Smooth muscle cell (in vitro differentiated cells): ENCODE measurements at regions not wholly inside any gene's neighbourhood (a gene's known extent, or its start where the extent isn't known, plus 50 kb on each side); places are given as distances from the start of the nearest gene placed in this dataset.

Source experiments
- DNase-seq: peaks from one replicate; lab custom pipeline; 2025; ENCODE audit not compliant: unreplicated experiment; lab: John Stamatoyannopoulos, UW
- H2AFZ ChIP-seq: fragments of 200-600 bp; sonication (generic); 2 replicates; pipeline ENCODE4 v1.6.0; 2016; ENCODE audit warnings: antibody characterized with exemption, low read depth, mild to moderate bottlenecking
- H3F3A ChIP-seq: fragments of 200-600 bp; sonication (generic); 2 replicates; pipeline ENCODE4 v1.6.0; 2017; ENCODE audit warnings: antibody characterized with exemption, low read depth
- H3K27ac ChIP-seq: fragments of 200-600 bp; sonication (generic); 2 replicates; pipeline ENCODE4 v1.5.1; 2016; ENCODE audit warnings: low read depth, mild to moderate bottlenecking
- H3K27me3 ChIP-seq: fragments of 200-600 bp; sonication (generic); 2 replicates; pipeline ENCODE4 v1.6.1; 2016; ENCODE audit warnings: low read depth, mild to moderate bottlenecking
- H3K36me3 ChIP-seq: fragments of 200-600 bp; sonication (generic); 2 replicates; pipeline ENCODE4 v1.5.1; 2016; ENCODE audit warnings: low read depth
- H3K4me1 ChIP-seq: fragments of 200-600 bp; sonication (generic); 2 replicates; pipeline ENCODE4 v1.5.1; 2016; ENCODE audit warnings: low read depth
- H3K4me2 ChIP-seq: fragments of 200-600 bp; sonication (generic); 2 replicates; pipeline ENCODE4 v1.6.0; 2016; ENCODE audit warnings: mild to moderate bottlenecking
- H3K4me3 ChIP-seq: fragments of 200-600 bp; sonication (generic); 2 replicates; pipeline ENCODE4 v1.5.1; 2016; ENCODE audit warnings: mild to moderate bottlenecking
- H3K79me2 ChIP-seq: fragments of 200-600 bp; sonication (generic); 2 replicates; pipeline ENCODE4 v1.6.0; 2016; ENCODE audit warnings: low read depth, mild to moderate bottlenecking
- H3K9ac ChIP-seq: fragments of 200-600 bp; sonication (generic); 2 replicates; pipeline ENCODE4 v1.6.0; 2016; ENCODE audit warnings: low read depth
- H3K9me3 ChIP-seq: fragments of 200-600 bp; sonication (generic); replicated peaks from 2 replicates; pipeline ENCODE4 v1.5.1; 2016; ENCODE audit warnings: low read depth
- H4K20me1 ChIP-seq: fragments of 200-600 bp; sonication (generic); 2 replicates; pipeline ENCODE4 v1.6.0; 2016; ENCODE audit warnings: low read depth
- CTCF ChIP-seq: fragments of 200-600 bp; sonication (generic); IDR thresholded peaks from 2 replicates; pipeline ENCODE4 v1.5.1; 2017; ENCODE audit warnings: borderline replicate concordance, mild to moderate bottlenecking, antibody characterized with exemption; ENCODE audit not compliant: insufficient read depth, poor library complexity, severe bottlenecking
- WGBS: methylation state at CpG from one replicate; pipeline ENCODE4 v1.1.7; 2016; ENCODE audit warnings: low lambda C conversion rate; 5-methylcytosine and 5-hydroxymethylcytosine counted together

GRCh38 chr2:62559582-62559981, 53.6 kb upstream of the TMEM17 start:
- Histone ChIP-seq H3K4me2 (no peak overlapping the region), H3K9ac (no peak overlapping the region), H3K36me3 (no peaks in the 10 kb centered on the region), H3K27me3 (no peaks in the 10 kb centered on the region), H2AFZ (no peak overlapping the region), H3K4me1 (no peaks in the 10 kb centered on the region), H3K79me2 (no peaks in the 10 kb centered on the region), H3K4me3 (no peak overlapping the region), H3F3A (no peaks in the 10 kb centered on the region), H4K20me1 (no peaks in the 10 kb centered on the region), H3K27ac (no peak overlapping the region), H3K9me3 (no peaks in the 10 kb centered on the region)
- no peak for TF ChIP-seq CTCF
- WGBS, result 78% methylated on average over 2 of the region's 2 CpGs
- DNase-seq, result no peak

GRCh38 chr2:62558743-62559142, 52.7 kb upstream of the TMEM17 start:
- DNase-seq, result no peak
- H3K9me3 ChIP-seq, result no peaks in the 10 kb centered on the region
- H3K27ac ChIP-seq, result no peak overlapping the region
- H3K79me2 ChIP-seq, result no peaks in the 10 kb centered on the region
- no peak for TF ChIP-seq CTCF
- 91% methylated on average over 1 of the region's 1 CpG for WGBS
- no peaks in the 10 kb centered on the region for H3K36me3 ChIP-seq
- H3K4me3 ChIP-seq, result no peak overlapping the region
- H3K9ac ChIP-seq, result no peak overlapping the region
- no peaks in the 10 kb centered on the region for H4K20me1 ChIP-seq
- no peak overlapping the region for H2AFZ ChIP-seq
- H3K4me2 ChIP-seq, result no peak overlapping the region
- H3K27me3 ChIP-seq, result no peaks in the 10 kb centered on the region
- H3F3A ChIP-seq, result no peaks in the 10 kb centered on the region
- H3K4me1 ChIP-seq, result no peaks in the 10 kb centered on the region

- WGBS, result 79% methylated on average over 3 of the region's 3 CpGs
- Histone ChIP-seq H3K4me1 (no peaks in the 10 kb centered on the region), H2AFZ (no peak overlapping the region), H3K4me2 (no peak overlapping the region), H3K27me3 (no peaks in the 10 kb centered on the region), H3F3A (no peaks in the 10 kb centered on the region), H3K9me3 (no peaks in the 10 kb centered on the region), H3K9ac (no peak overlapping the region), H3K27ac (no peak overlapping the region), H3K36me3 (no peaks in the 10 kb centered on the region), H3K79me2 (no peaks in the 10 kb centered on the region), H3K4me3 (no peak overlapping the region), H4K20me1 (no peaks in the 10 kb centered on the region)
- TF ChIP-seq CTCF, result no peak
- DNase-seq, result no peak
These were observed 50.1 kb upstream of the TMEM17 start for GRCh38 chr2:62556086-62556485.
